Activated CD4-positive, alpha-beta T cell treated with anti-CD3 and anti-CD28 coated beads, Interleukin-2, amount 50 U/mL, for 48 hours (primary cell): ENCODE measurements at regions not wholly inside any gene's neighbourhood (a gene's known extent, or its start where the extent isn't known, plus 50 kb on each side); places are given as distances from the start of the nearest gene placed in this dataset.
"Not testable (repeated sequence)": the region's sequence is repeated elsewhere in the genome, so short reads cannot be mapped to it uniquely, and the experiment has no call there.

Experiments used
- DNase-seq, 2 experiments: peaks; one replicate each; pipeline ENCODE4 v3.0.0-alpha.2; 2020

DNA sequence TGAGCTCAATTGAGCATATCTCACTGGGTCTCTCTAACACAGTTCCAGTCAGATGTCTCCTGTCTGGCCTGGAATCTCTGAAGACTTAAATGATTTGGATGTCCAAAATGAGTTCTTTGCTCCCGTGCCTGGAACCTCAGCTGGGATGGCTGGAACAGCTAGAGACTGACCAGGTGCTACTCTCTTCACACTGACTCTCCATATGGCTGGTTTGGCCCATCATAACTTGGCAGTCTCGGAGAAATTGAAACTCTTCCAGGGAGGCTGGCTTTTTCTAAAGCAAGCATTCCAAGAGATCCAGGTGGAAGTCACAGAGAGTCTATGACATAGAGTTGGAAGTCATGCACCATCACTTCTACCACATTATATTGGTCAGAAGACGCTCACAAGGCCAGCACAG lies 129.6 kb upstream of the NOL4 start:
- no peak for DNase-seq

DNA sequence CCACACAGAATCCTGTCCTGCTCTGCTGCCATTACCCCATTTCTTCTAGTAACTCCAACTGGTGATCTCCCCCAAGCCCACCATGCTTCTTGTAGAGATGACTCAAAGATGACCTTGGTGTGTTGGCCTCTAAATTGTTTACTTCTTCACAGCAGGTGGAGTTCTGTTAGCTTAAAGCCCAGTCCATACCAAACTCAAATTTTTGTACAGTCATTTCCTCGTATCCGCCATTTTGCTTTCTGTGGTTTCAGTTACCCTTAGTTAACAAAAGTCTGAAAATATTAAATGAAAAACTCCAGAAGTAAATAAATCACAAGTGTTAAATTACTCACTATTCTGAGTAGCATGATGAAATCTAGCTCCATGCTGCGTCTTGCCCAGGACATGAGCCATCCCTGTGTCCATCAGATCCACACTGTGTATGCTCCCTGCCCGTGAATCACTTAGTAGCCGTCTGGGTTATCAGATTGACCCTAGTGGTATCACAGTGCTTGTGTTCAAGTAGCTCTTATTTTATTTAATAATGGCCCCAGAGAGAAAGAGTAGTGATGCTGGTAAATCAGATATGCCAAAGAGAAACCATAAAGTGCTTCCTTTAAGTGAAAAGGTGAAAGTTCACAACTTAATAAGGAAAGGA lies 133.3 kb upstream of the NOL4 start:
- no peak for DNase-seq

DNA sequence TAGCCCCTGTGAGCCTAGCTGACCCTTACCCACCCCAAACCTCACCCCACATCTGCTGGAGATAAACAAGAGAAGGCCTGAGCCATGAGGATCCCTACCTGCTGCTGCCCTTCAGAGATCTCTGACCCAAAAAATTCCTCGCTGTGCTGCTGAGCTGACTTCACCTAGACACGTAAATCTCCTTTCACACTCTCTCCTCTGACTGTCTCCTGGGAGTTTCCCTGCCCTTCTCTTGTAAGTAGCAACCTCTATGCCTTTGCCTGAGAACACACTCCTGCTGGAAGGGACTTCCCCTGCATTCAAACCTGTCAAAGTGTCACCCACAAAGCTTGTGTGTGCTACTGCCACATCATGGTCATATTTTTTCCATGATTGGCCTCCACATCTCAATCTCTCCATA lies 134.2 kb upstream of the NOL4 start:
- no peak for DNase-seq

DNA sequence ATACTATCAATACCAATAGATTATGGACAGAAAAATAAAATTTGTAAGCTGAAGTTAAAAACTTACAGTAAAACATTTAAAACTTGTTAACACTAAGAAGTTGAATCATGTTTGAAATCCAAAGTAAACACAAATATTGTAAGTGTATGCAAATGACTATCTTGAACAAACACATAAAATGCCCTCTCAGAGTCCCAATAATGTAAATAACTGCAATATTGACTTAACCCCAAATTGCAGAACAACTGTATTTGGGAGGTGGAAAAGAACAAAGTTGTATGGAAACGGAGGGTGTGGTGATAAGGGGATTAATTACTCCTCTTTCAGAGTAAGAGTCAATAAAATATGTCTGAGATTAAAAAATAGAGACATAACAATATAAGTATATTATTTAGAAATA lies 140.0 kb upstream of the NOL4 start:
- no peak for DNase-seq

DNA sequence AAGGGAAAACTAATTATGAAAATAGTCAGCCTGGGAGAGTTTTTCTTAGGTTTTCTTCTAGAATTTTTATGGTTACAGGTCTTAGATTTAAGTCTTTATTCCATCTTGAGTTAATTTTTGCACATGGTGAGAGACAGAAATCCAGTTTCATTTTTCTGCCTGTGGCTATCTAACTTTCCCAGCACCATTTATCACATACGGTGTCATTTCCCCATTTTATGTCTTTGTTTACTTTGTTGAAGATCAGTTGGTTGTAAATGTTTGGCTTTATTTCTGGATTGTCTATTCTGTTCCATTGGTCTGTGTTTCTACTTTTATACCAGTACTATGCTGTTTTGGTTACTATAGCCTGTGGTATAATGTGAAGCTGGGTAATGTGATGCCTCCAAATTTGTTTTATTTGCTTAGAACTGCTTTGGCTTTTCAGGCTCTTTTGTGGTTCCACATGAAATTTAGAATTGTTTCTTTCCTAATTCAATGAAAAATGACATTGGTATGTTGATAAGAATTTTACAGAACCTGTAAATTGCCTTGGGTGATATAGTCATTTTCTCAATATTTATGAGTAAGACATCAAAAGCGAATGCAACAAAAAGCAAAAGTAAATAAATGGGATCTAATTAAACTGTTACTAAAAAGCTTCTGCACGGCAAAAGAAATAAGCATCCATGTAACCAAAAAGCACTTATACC lies 146.1 kb upstream of the NOL4 start:
- no peak for DNase-seq

DNA sequence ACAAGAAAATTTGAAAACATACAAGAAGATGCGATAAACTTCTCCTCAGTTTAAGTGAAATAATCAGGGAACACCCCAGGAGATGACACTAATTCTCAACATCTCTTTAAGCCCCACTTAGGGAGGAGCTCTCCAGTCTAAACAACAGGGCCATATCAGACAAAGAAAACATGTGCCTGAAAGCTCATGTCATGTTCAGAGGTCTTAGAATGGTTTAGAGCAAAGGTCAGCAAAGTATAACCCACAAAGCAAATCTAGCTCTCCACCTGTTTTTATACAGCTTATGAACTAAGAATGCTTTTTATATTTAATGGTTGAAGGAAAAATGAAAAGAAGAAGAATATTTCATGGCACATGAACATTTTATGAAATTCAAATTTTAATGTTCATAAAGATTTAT lies 155.6 kb upstream of the NOL4 start:
- no peak for DNase-seq

DNA sequence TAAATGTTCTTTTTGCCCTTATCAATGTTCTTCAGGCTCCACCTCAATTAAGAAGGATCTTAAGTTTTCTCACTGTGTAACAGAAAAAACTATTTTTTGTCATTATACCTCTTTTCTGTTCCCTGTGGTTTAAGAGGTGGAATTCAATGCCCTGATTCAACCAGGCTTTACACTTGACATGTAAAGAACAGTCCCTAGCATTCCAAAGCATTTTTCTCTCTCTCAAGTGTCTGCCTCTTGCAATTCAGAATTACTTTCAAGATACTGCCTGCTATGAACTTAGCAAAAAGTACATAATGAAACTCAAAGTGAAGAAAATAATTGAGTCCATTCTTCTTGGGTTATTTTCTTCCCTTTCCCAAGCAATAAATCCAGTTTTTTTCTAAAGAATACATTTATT lies 160.6 kb upstream of the NOL4 start:
- DNase-seq = no peak

DNA sequence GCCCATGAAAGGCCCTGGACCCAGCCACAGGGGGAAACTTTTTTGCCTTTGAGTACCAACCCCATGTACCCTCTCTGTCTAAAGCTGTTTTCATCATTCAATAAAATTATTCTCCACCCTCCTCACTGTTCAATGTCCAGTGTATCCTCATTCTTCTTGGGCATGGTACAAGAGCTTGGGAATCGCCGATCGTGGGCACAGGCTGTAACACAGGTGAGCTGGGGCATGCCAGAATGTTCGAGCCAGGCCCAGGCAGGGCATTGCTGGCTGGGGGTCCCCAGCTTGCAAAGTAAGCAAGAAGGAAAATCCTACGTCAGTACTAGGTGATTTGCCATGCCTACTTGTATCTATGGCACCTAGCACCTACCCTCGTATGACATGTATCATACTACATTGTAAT lies 162.1 kb upstream of the NOL4 start:
- DNase-seq = no peak

DNA sequence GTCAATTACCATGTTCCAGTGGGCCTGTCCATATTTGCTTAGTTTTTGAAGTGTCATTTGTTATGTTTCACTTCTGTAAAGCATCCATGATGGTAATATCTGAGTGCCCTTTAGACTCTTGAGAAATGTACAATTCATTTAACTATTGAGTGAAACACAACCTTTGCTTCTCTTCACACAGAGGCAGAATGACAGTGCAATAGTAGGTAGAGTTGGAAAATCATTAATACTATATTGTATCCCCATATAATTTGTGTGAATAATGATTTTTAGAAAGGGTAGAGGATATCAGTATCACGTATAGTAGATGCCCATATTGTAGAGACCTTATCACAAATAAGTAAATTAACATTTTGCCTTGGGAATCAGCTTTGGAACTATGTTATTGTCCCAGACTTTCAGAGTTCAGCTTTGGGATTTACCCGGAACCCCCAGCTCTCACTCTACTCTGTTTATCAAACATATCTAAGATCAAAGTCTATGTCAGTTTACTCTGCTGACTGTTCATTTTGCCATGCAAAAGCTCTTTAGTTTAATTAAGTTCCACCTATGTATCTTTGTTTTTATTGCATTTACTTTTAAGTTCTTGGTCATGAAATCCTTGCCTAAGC lies 172.7 kb upstream of the NOL4 start:
- no peak for DNase-seq

DNA sequence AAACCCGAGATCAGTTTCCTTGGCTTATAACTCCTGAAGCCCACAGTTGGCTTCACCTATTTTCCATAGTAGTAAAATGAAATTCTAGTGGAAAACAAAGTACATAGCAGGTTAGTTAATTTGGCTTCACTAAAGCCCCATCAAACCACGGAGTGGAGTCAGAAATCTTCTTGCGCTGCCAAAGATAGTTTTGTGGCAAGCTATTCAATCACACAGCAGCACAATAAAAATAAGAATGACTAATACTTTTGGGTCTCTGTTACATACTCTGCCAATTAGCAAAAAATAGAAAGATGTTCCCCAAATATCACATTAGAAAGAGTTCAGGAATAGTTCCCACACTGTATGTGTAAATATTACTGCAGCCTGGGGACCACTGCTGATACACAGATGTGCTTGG lies 175.2 kb upstream of the NOL4 start:
- DNase-seq = no peak

DNA sequence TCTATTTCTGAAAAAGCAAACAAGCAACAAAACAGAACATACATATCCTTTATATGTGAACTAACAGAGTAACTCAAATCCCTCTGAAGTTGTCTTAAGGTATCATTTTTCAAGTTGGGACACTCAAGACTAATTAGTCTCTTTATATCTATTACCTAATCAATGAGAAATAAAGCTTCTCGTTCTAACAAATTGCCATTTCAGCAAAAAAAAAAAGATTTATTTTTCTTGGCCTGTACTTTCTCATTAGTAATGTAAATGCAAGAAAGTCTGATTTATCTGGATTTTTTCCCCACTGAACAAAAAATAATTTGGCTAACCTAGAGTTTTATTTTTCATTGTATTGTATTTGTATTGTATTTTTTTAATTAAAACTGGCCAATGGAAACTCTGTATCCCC lies 176.1 kb upstream of the NOL4 start:
- DNase-seq = no peak

DNA sequence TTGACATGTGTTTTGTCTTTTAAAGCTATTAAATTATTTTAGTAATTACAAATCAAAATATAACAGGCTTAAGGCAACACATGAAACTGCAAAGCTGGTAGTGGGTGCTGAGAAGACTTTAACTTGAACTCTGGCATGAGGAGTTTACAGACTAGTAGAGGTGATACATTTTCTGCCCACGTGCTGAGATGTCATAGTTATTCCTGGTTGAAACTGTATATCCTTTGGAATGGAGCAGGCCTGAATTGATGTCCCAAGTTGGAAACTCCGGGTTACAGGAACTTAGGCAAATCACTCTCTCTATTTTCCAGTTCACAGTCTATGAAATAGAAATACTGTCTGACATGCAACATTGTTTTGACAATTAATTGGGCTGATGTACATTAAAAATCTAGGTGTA lies 177.1 kb upstream of the NOL4 start:
- no peak for DNase-seq

DNA sequence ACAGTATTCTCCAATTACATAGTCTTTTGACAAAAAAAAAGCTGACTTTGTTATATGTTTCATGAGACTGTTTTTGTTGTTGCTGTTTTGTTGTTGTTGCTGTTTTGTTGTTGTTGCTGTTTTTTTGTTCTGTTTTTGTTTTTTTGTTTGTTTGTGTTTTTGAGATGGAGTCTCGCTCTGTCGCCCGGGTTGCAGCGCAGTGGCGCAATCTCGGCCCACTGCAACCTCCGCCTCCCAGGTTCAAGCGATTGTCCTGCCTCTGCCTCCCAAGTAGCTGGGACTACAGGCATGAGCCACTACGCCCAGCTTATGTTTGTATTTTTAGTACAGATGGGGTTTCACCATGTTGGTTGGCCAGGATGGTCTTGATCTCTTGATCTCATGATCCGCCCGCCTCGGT lies 182.8 kb upstream of the NOL4 start:
- not testable (repeated sequence) for DNase-seq

DNA sequence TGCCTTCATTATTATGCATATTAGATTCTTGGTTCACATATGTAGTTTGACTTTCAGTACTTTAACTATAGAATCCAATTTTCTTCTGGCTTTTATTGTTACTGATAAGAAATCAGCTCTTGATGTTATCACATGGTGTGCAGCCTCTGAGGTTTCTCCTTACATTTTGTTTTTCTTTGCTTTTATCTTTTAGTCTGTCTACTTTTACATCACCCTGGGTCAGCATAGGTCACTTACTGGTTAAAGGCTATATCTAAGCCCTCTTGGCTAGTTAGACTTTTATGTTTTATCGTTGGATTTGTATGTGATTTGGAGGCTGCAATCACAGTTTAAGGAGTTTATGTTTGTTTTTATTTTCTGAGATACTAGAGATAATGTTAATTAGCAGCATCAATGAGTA lies 187.2 kb upstream of the NOL4 start:
- no peak for DNase-seq

DNA sequence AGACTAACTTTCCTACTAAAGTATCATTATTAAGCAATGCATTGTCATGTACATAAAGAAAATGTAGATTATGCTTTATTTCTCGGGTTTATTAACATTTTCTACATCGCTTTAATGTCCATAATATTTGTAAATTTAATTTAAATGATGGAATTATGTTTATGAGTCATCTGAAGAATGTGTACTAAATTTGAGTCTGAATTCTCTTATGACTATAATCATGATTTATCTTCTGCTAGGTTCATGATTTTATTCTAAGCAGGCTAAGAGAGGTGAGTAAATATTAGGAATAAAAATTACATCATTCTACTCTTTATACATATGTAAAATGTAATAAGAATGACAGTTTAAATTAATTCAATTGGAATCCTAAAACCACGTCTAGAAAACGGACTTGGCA lies 206.3 kb upstream of the NOL4 start:
- no peak for DNase-seq

DNA sequence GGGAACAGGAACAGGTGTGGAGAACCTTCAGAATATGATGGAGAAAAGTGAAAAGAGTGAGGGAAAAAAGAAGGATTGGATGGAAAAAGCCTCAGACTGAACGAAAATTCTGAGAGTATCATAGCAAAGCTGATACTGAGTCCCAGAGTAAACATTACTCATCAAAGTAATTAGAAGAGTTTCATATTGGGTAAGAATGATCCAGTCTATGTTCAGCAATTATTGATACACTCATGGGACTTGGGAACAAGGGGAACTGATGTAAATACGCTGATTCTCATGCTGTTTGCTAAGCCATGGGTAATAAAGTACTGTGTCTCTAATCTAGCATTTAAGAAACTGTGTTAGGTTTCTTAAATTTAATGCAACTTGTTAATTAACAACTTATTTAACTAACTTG lies 219.9 kb upstream of the NOL4 start:
- no peak for DNase-seq

DNA sequence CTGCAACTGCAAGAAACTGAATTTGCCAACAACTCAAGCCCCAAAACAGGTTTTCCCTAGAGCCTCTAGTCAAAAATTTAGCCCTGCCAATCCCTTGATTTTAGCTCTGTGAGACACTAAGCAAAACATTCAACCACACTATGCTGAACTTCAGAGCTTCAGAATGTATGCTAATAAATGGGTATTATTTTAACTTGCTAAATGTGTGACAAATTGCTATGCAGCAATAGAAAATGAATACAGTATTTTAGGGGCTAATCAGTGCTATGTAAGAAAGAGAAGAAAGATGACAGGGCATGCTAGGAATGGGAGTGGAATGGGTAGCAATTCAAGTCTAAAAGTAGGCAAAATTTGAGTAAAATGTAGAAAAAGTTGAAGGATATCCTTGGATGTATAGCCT lies 223.9 kb upstream of the NOL4 start:
- no peak for DNase-seq

DNA sequence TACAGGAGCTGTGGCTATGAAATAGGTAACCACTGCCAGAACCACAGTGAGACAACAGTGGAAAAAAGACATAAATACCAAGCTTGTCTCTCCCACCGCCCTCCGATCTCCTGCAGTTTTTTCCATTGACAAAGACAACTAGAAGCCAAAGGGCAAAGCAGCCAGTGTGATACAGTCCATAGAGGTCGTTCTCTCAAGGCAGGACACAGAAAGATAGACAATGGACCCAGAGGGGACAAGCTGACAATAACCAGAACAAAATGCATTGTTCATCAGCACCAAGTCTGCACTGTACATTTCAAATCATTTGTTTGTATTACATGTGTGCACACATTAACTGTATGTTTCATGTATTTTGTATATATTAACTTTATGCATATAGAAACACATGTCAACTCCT lies 233.0 kb upstream of the NOL4 start:
- DNase-seq = no peak

DNA sequence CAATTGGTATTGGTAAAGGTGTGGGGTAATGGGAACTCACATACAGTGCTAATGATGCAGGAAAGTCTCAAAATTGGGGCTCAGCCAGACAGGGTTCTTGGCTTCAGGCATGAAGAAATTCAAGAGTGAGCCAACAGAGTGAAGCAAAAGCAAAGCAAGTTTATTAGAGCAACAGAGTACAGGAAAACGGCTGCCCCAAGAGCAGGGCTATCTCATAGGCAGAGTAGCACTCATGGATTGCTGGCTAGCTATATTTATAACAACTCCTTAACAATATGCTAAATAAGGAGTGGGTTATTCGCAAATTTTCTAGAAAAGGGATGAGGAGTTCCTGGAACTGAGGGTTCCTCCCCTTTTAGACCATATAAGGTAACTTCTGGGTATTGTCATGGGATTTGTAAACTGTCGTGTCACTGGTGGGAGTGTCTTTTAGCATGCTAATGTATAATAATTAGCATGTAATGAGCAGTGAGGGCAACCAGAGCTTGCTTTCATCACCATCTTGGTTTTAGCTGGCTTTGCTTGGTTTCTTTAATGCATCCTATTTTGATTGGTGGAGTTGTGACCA lies 233.8 kb upstream of the NOL4 start:
- no peak for DNase-seq

DNA sequence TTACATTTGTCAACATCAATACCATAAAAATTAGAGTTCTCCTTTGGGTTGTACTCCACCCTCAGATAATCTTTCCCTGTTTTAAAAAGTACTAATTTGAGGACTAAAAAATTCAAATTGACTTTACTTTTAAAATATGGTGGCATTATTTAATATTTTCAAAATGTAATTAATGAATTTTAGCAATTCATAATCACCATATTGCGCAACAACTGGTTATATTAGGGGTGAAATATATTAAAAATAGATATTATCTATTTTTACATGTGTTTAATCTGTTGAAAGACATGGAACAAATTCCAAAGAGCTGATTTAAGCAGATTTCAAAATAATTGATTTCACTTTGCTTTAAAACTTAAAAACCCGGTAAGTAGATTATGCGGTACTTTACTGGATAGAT lies 236.6 kb upstream of the NOL4 start:
- no peak for DNase-seq

DNA sequence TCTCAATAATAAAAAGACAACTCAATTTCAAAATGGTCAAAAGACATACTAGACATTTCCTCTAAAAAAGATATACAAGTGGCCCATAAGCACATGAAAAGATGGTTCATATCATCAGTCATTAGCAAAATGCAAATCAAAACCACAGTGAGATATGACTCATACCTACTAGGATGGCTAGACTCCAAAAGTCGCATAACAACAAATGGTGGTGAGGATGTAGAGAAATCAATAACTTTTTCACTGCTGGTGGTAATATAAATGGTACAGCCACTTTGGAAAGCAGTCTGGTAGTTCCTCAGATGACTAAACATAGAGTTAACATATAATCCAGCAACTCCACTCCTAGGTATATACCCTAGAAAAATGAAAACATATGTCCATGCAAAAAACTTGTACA lies 242.3 kb upstream of the NOL4 start:
- DNase-seq = no peak

DNA sequence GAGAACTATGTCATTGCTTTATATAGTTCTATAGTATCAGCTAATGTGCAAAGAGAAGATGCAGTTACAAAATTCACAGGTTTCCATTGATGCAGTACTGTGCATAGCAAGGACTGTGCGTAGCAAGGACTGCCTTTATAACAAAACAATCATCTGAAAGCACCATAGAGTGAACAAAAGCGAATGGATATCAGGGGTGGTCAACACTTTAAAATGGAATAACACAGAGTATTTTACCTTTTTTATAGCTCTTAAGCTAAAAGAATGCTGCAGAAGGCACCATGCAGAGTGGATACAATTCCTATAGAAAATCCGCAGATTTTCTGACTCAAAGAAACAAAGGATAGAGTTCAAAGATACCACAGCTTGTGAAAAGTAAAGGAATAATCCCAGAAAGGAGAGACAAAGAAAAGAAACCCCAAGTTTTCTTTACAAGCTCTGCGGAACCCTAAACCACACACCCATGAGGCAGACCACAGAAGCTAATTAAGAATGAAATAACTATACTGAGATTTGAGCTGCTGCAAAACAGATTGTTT lies 229.9 kb upstream of the DTNA start:
- no peak for DNase-seq

DNA sequence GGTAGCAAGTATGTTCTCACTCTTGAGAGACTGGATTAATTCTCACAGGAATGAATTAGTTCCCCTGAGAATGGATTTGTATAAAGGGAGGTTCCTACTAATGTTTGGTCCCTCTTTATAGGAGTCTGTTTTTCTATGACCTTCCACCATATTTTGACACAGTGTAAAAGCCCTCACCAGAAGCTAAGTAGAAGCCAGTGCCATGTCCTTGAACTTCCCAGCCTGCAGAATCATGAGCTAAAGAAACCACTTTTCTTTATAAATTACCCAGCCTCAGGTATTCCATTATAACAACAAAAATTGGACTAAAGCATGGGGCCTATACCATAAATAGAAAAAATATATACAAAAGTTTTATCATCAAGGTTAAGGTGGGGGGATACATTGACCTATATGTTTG lies 227.9 kb upstream of the DTNA start:
- no peak for DNase-seq

DNA sequence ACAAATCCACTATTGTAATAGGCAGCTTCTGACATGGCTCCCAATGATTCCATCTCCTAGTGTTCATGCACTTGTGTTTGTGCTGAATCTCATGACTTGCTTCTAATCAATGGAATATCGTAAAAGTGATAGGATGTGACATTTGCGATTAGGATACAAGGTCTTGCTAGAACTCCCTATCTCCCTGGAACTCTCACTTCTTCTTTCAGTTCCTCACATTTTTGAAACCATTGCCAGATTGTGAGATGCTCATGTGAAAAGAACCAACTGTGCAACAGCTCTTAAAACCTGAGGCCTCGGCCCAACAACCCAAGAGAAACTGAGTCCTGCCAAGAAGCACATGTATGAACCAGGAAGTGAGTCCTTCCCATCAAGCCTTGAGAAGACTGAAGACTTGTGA lies 226.9 kb upstream of the DTNA start:
- DNase-seq = no peak
